ENCODE measurements at regions not wholly inside any gene's neighbourhood (a gene's known extent, or its start where the extent isn't known, plus 50 kb on each side); places are given as distances from the start of the nearest gene placed in this dataset.

DNA sequence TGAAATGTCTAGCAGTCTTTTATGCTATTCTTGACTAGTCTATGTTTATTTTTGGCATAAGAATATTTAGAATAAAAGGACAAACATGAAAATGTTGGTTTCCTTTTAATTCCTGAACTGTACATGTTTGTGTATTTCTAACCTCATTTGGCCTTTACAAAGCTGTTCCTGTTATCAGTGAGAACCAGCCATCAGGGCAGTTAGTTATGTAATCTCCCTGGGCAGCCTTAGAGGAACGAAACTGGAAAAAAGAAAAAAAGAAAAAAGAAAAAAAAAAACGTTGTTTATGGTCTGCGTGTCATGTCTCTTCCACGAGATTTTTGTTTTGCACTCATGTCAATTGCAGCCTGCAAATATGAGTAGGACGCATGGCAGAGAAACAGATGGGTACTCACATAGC, 193.7 kb downstream of the MAGEB5 start:
- TF ChIP-seq CTCF (IDR thresholded peaks at IDR 0.05) (no peak), POLR2AphosphoS5 (IDR thresholded peaks at IDR 0.05; ENCODE audit: insufficient read depth in 1 of 2, low read depth in 1 of 2) (no peak), POLR2A (IDR thresholded peaks at IDR 0.05) (no peak)

Data from vagina (tissue), 2 donors.